WI38 (cell line): ENCODE measurements at regions not wholly inside any gene's neighbourhood (a gene's known extent, or its start where the extent isn't known, plus 50 kb on each side); places are given as distances from the start of the nearest gene placed in this dataset.
"Not testable (repeated sequence)": the region's sequence is repeated elsewhere in the genome, so short reads cannot be mapped to it uniquely, and the experiment has no call there.

Experiments used
- H3K4me3 ChIP-seq: 2 replicates; pipeline ENCODE4 v1.5.1; 2011; ENCODE audit warnings: low read depth, mild to moderate bottlenecking, control low read depth, low read length
- CTCF ChIP-seq: IDR thresholded peaks from 2 replicates; pipeline ENCODE4 v1.5.1; 2012; ENCODE audit warnings: low read depth, mild to moderate bottlenecking, control low read depth, low read length

GRCh38 chr7:93723424-93724124 lies 149.1 kb upstream of the CALCR start:
- no peak for TF ChIP-seq CTCF

DNA sequence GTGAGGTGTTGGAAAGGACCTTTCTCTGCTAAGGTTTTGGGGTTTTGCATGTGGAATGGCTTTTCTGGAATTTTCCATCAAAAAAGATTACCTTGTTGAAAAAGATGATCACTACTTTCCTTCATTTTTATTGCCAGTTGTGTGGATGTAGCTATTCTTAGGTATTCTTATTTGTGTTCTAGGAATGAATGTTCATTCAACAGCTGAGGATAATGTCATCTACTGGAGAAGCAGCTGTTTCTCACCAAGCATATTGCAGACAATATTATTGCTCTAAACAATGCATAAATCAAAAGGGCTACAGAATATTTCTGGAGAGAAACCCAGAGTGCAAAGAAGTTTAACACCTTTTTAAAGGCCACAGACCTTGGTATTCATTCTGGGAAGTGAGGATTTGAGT lies 145.6 kb upstream of the CALCR start:
- no peak for TF ChIP-seq CTCF
- no peak overlapping the region for H3K4me3 ChIP-seq

More at GRCh38 chr7:93723424-93724124, 149.1 kb upstream of the CALCR start:
- H3K4me3 ChIP-seq = no peak overlapping the region

DNA sequence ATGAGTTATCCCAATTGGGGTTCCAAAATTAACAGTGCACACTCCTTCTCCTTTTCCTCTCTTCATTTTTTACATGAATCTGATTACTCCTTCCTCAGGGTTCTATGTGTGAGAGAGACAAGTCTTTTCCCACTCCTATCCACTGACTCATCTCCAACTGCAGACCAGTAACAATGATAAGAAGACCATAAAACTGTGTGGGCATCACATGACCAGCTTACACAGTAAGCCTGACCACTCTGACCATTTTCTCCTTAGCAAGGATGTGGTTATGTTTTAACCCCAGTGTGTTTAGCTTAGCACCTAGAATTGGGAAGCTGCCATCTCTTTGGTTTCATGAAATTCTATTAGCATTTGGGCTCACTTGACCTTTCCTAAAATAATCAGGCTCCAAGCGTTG lies 145.0 kb upstream of the CALCR start:
- TF ChIP-seq CTCF = no peak
- H3K4me3 ChIP-seq = no peak overlapping the region

DNA sequence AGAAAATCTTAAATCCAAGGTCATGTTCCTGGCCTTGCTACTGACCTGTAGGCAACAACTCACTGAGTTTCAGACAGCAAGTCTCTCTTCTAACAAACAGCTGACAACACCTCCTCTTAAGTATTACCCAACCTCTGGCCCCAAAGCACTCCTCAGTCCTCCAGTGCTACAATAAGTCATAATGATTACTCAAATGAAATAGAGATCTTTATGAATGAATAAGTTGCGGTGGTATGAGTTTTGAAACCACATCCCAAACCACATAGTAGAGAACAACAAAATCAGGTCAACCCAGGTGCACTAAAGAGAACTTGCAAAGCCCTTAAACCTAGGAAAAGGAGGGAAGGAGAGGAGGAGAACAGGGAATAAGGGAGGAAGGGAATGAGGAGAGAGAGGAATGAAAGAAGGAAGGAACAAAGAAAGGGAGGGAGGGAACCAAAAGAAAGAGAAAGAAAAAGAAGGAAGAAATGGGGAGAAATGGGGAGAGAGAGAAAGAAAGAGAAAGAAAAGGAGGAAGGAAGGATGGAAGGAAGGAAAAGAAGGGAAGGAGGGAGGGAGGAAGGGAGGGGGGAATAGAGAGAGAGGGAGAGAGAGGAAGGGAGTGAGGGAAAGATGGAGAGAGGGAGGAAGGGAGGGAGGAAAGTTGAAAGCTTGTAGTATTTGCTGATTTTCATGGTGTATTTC lies 142.8 kb upstream of the CALCR start:
- TF ChIP-seq CTCF = no peak
- no peak overlapping the region for H3K4me3 ChIP-seq

- no peak overlapping the region for H3K4me3 ChIP-seq
- peak; percentile 60 for TF ChIP-seq CTCF
Measured at GRCh38 chr7:93715234-93715633, 140.7 kb upstream of the CALCR start.

GRCh38 chr7:93711926-93712325 lies 137.4 kb upstream of the CALCR start:
- no peak for TF ChIP-seq CTCF

GRCh38 chr7:93708255-93708654 lies 133.7 kb upstream of the CALCR start:
- not testable (repeated sequence) for H3K4me3 ChIP-seq

More at GRCh38 chr7:93711926-93712325, 137.4 kb upstream of the CALCR start:
- H3K4me3 ChIP-seq = no peak overlapping the region

DNA sequence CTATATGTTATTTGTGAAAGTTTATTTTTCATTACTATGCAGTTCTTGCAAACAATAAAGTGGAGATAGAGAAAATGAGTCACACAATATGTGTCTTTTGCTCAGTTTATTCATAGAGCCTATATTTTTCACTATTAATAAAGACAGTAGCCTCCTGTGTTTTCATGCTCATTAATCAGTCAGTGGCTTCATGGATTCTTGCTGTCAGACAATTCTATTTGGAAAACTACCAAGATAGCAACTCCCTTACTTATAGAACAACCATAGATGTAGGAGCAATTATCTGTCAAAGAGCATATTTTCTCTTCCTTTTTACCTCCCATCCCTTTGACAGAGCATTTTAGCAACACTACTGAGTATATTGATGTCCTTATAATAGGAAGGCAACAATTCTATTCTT lies 132.7 kb upstream of the CALCR start:
- TF ChIP-seq CTCF = no peak
- no peak overlapping the region for H3K4me3 ChIP-seq

DNA sequence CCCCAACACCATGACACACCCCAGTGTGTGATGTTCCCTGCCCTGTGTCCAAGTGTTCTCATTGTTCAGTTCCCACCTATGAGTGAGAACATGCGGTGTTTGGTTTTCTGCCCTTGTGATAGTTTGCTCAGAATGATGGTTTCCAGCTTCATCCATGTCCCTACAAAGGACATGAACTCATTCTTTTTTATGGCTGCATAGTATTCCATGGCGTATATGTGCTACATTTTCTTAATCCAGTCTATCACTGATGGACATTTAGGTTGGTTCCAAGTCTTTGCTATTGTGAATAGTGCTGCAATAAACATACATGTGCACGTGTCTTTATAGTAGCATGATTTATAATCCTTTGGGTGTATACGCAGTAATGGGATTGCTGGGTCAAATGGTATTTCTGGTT lies 131.6 kb upstream of the CALCR start:
- not testable (repeated sequence) for H3K4me3 ChIP-seq
